ENCODE measurements at regions not wholly inside any gene's neighbourhood (a gene's known extent, or its start where the extent isn't known, plus 50 kb on each side); places are given as distances from the start of the nearest gene placed in this dataset.

GRCh38 chrX:128928636-128929035 is 594.7 kb downstream of the SMARCA1 start:
- Histone ChIP-seq H4K20me1 (ENCODE audit: control insufficient read depth, insufficient read depth) (no peaks in the 10 kb centered on the region), H3K4me1 (ENCODE audit: control insufficient read depth, insufficient read depth, low read length) (no peaks in the 10 kb centered on the region), H3K36me3 (ENCODE audit: control insufficient read depth in 2 of 2, insufficient read depth in 2 of 2, low read length in 1 of 2) (no peaks in the 10 kb centered on the region), H3K27me3 (replicated peaks in 1 of 2; ENCODE audit: control insufficient read depth in 2 of 2, insufficient read depth in 2 of 2, low read length in 1 of 2) (no peaks in the 10 kb centered on the region), H2AFZ (ENCODE audit: control insufficient read depth, low read depth, low read length) (no peak overlapping the region), H3K79me2 (ENCODE audit: control insufficient read depth, insufficient read depth, low read length) (no peaks in the 10 kb centered on the region), H3K9ac (ENCODE audit: control insufficient read depth, insufficient read depth, low read length) (no peak overlapping the region), H3K4me2 (ENCODE audit: control insufficient read depth, insufficient read depth) (no peak overlapping the region), H3K4me3 (no peak overlapping the region), H3K27ac (ENCODE audit: control insufficient read depth, insufficient read depth) (no peak overlapping the region), H3K9me3 (replicated peaks; ENCODE audit: control insufficient read depth, insufficient read depth, low read length) (no peaks in the 10 kb centered on the region)
- CTCF ChIA-PET = no interaction called here
- RAD21 ChIA-PET (ENCODE audit: unreplicated experiment) = no interaction called here
- POLR2A ChIA-PET = no interaction called here
- SMC1A ChIA-PET (ENCODE audit: uncharacterized antibody, unreplicated experiment) = interaction anchor here (1.0 kb wide), 1 partner anchor 17 kb away, joined by 3 read pairs; no protein-coding TSS in a partner anchor
- TF ChIP-seq HSF1 (IDR thresholded peaks at IDR 0.05; ENCODE audit: low read depth, low read length) (no peak), CREB1 (IDR thresholded peaks at IDR 0.05; ENCODE audit: low read depth) (no peak), SUPT20H (IDR thresholded peaks at IDR 0.05; ENCODE audit: borderline replicate concordance, control insufficient read depth, low read depth, low read length) (no peak), RELB (IDR thresholded peaks at IDR 0.05; ENCODE audit: low read depth) (no peak)
- no TSS peak for BruUV-seq (replicated peaks)
- ATAC-seq = no peak
- intact Hi-C loops (cut with micrococcal nuclease; ENCODE audit: unreplicated experiment) (no loop called here), in situ Hi-C loops (cut with MboI) (no loop called here)
- WGBS (ENCODE audit: insufficient coverage, insufficient replicate concordance, low lambda C conversion rate, missing lambda C conversion rate) = 0% methylated on average over 3 of the region's 3 CpGs
- no peak for FAIRE-seq
- no peak for DNase-seq (ENCODE audit: low read depth, low spot score)

DNA sequence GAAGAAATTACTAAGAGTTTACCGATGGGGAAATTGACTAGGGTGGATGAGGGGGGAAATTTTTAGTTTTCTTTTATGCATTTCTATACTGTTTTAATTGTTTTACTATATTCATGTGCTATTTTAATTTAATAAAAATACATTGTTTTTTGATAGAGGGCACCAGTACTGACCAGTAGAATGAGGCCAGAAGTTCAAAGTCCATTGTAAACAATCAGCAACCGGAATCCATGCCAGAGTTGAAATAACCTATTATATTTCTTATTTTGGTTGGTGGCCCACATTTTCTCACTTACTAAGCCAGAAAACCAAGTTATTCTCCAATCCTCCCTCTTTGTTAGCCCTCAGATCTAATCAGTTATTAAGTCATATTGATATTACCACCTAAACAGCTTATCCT is 595.9 kb downstream of the SMARCA1 start:
- H3K9me3 ChIP-seq (replicated peaks; ENCODE audit: control insufficient read depth, insufficient read depth, low read length) = no peaks in the 10 kb centered on the region
- no peaks in the 10 kb centered on the region for H3K79me2 ChIP-seq (ENCODE audit: control insufficient read depth, insufficient read depth, low read length)
- FAIRE-seq (no peak), DNase-seq (ENCODE audit: low read depth, low spot score) (no peak), ATAC-seq (no peak)
- H3K4me1 ChIP-seq (ENCODE audit: control insufficient read depth, insufficient read depth, low read length) = no peaks in the 10 kb centered on the region
- TF ChIP-seq ETV6 (conservative IDR thresholded peaks at IDR 0.05 in 1 of 2, IDR thresholded peaks at IDR 0.05 in 1 of 2; ENCODE audit: borderline replicate concordance in 1 of 2, low read depth in 1 of 2) = no peak
- no peaks in the 10 kb centered on the region for H4K20me1 ChIP-seq (ENCODE audit: control insufficient read depth, insufficient read depth)
- intact Hi-C loops (cut with micrococcal nuclease; ENCODE audit: unreplicated experiment) = no loop called here
- H2AFZ ChIP-seq (ENCODE audit: control insufficient read depth, low read depth, low read length) = no peak overlapping the region
- WGBS (ENCODE audit: insufficient coverage, insufficient replicate concordance, low lambda C conversion rate, missing lambda C conversion rate) = 64% methylated on average over 2 of the region's 2 CpGs
- no peak overlapping the region for H3K4me2 ChIP-seq (ENCODE audit: control insufficient read depth, insufficient read depth)
- H3K36me3 ChIP-seq (ENCODE audit: control insufficient read depth in 2 of 2, insufficient read depth in 2 of 2, low read length in 1 of 2) = no peaks in the 10 kb centered on the region
- RAD21 ChIA-PET (ENCODE audit: unreplicated experiment) = no interaction called here
- H3K9ac ChIP-seq (ENCODE audit: control insufficient read depth, insufficient read depth, low read length) = no peak overlapping the region
- no TSS peak for BruUV-seq (replicated peaks)
- SMC1A ChIA-PET (ENCODE audit: uncharacterized antibody, unreplicated experiment) = no interaction called here
- no peak overlapping the region for H3K27ac ChIP-seq (ENCODE audit: control insufficient read depth, insufficient read depth)
- in situ Hi-C loops (cut with MboI) = no loop called here
- POLR2A ChIA-PET = no interaction called here
- H3K27me3 ChIP-seq (replicated peaks in 1 of 2; ENCODE audit: control insufficient read depth in 2 of 2, insufficient read depth in 2 of 2, low read length in 1 of 2) = no peaks in the 10 kb centered on the region
- CTCF ChIA-PET = no interaction called here
- no peak overlapping the region for H3K4me3 ChIP-seq
